ENCODE measurements at regions not wholly inside any gene's neighbourhood (a gene's known extent, or its start where the extent isn't known, plus 50 kb on each side); places are given as distances from the start of the nearest gene placed in this dataset.

- Histone ChIP-seq H3K4me3 (no peak overlapping the region), H3K27ac (no peak overlapping the region), H3K9me3 (no peaks in the 10 kb centered on the region), H3K27me3 (no peaks in the 10 kb centered on the region), H3K4me1 (no peaks in the 10 kb centered on the region), H3K36me3 (no peaks in the 10 kb centered on the region)
- DNase-seq: no peak
- TF ChIP-seq CTCF (IDR thresholded peaks at IDR 0.05) (no peak), POLR2A (IDR thresholded peaks at IDR 0.05) (no peak)
These were observed 174.1 kb upstream of the CLINT1 start for GRCh38 chr5:158033076-158033475.

- Histone ChIP-seq H3K4me3 (no peak overlapping the region), H3K27me3 (no peaks in the 10 kb centered on the region), H3K4me1 (no peaks in the 10 kb centered on the region), H3K36me3 (no peaks in the 10 kb centered on the region), H3K9me3 (no peaks in the 10 kb centered on the region), H3K27ac (no peak overlapping the region)
- TF ChIP-seq CTCF (IDR thresholded peaks at IDR 0.05) (no peak), POLR2A (IDR thresholded peaks at IDR 0.05) (no peak)
- DNase-seq: no peak
These were observed 173.3 kb upstream of the CLINT1 start for GRCh38 chr5:158032246-158032645.

- TF ChIP-seq POLR2A (IDR thresholded peaks at IDR 0.05) (no peak), CTCF (IDR thresholded peaks at IDR 0.05) (no peak)
- no peaks in the 10 kb centered on the region for H3K9me3 ChIP-seq
- DNase-seq: no peak
- no peak overlapping the region for H3K27ac ChIP-seq
- H3K27me3 ChIP-seq: no peaks in the 10 kb centered on the region
- no peaks in the 10 kb centered on the region for H3K36me3 ChIP-seq
- H3K4me3 ChIP-seq: no peak overlapping the region
- H3K4me1 ChIP-seq: no peaks in the 10 kb centered on the region
These were observed 169.1 kb upstream of the CLINT1 start for GRCh38 chr5:158027806-158028775.

GRCh38 chr5:158026304-158027031 is 167.5 kb upstream of the CLINT1 start:
- Histone ChIP-seq H3K27ac (no peak overlapping the region), H3K36me3 (no peaks in the 10 kb centered on the region), H3K4me1 (no peaks in the 10 kb centered on the region), H3K4me3 (no peak overlapping the region), H3K27me3 (no peaks in the 10 kb centered on the region), H3K9me3 (no peaks in the 10 kb centered on the region)
- DNase-seq: no peak
- TF ChIP-seq POLR2A (IDR thresholded peaks at IDR 0.05) (no peak), CTCF (IDR thresholded peaks at IDR 0.05) (no peak)

- no peaks in the 10 kb centered on the region for H3K9me3 ChIP-seq
- no peak overlapping the region for H3K4me3 ChIP-seq
- TF ChIP-seq POLR2A (IDR thresholded peaks at IDR 0.05) (no peak), CTCF (IDR thresholded peaks at IDR 0.05) (no peak)
- no peak for DNase-seq
- H3K36me3 ChIP-seq: no peaks in the 10 kb centered on the region
- no peak overlapping the region for H3K27ac ChIP-seq
- no peaks in the 10 kb centered on the region for H3K4me1 ChIP-seq
- no peaks in the 10 kb centered on the region for H3K27me3 ChIP-seq
These were observed 164.3 kb upstream of the CLINT1 start for GRCh38 chr5:158023266-158023665.

Measured in Peyer's patch (tissue), 4 donors.